IMR-90 (cell line): ENCODE measurements at regions not wholly inside any gene's neighbourhood (a gene's known extent, or its start where the extent isn't known, plus 50 kb on each side); places are given as distances from the start of the nearest gene placed in this dataset.

Experiments used
- ATAC-seq: fragments of 200-7000 bp; cut with Tn5 transposase; 2 replicates; pipeline ENCODE4 v1.9.1; 2020; ENCODE audit warnings: low read depth, mild to moderate bottlenecking, moderate library complexity
- BruUV-seq: library from RNA; stranded (reverse); fragments of 400-500 nt; replicated peaks from 2 replicates; lab custom pipeline; 2021; lab: Mats Ljungman, UMichigan
- CTCF ChIA-PET: fragments of 300-600 bp; formaldehyde crosslinking; extraction: SDS; loops from one replicate; lab custom pipeline; 2021; ENCODE audit warnings: antibody characterized with exemption; lab: Yijun Ruan, JAX
- POLR2A ChIA-PET: fragments of 300-600 bp; sonication (Branson Sonifier 250); formaldehyde crosslinking; loops from one replicate; lab custom pipeline; 2022; ENCODE audit warnings: antibody characterized with exemption; ENCODE audit not compliant: unreplicated experiment; lab: Charles Lee
- DNase-seq: peaks from one replicate; pipeline ENCODE4 v3.0.0; 2013
- H2AFZ ChIP-seq: replicated peaks from 2 replicates; pipeline ENCODE3; 2013; ENCODE audit warnings: low read length, mild to moderate bottlenecking; ENCODE audit not compliant: poor library complexity
- H2AK5ac ChIP-seq: 2 replicates; pipeline ENCODE4 v1.6.1; 2013; ENCODE audit warnings: low read depth, low read length, inconsistent platforms
- H2AK9ac ChIP-seq: replicated peaks from 2 replicates; pipeline ENCODE3; 2013; ENCODE audit warnings: mild to moderate bottlenecking, low read depth, low read length, moderate library complexity; ENCODE audit not compliant: poor library complexity
- H2BK120ac ChIP-seq: 2 replicates; pipeline ENCODE4 v1.6.1; 2013; ENCODE audit warnings: low read depth, low read length, inconsistent platforms
- H2BK15ac ChIP-seq: 3 replicates; pipeline ENCODE4 v1.6.1; 2013; ENCODE audit warnings: low read depth, low read length, inconsistent platforms
- H2BK20ac ChIP-seq: 2 replicates; pipeline ENCODE4 v1.6.1; 2013; ENCODE audit warnings: low read depth, mild to moderate bottlenecking, inconsistent platforms, low read length, moderate library complexity
- H2BK5ac ChIP-seq: 2 replicates; pipeline ENCODE4 v1.6.1; 2013; ENCODE audit warnings: mild to moderate bottlenecking, low read depth, low read length, inconsistent platforms; ENCODE audit not compliant: poor library complexity, severe bottlenecking
- H3K14ac ChIP-seq: replicated peaks from 2 replicates; pipeline ENCODE4 v1.6.1; 2013; ENCODE audit warnings: low read depth, low read length, inconsistent platforms
- H3K18ac ChIP-seq: 2 replicates; pipeline ENCODE4 v1.6.1; 2013; ENCODE audit warnings: low read depth, low read length, control low read depth
- H3K23ac ChIP-seq: 2 replicates; pipeline ENCODE4 v1.6.1; 2013; ENCODE audit warnings: low read depth, low read length, inconsistent platforms
- H3K27ac ChIP-seq: 2 replicates; pipeline ENCODE4 v1.5.1; 2013; ENCODE audit warnings: mild to moderate bottlenecking, control low read depth, low read length; ENCODE audit not compliant: insufficient read depth
- H3K27me3 ChIP-seq: 2 replicates; pipeline ENCODE4 v1.6.1; 2013; ENCODE audit warnings: low read length; ENCODE audit not compliant: control insufficient read depth, insufficient read depth
- H3K36me3 ChIP-seq: 2 replicates; pipeline ENCODE4 v1.6.1; 2013; ENCODE audit warnings: low read length, mixed read lengths; ENCODE audit not compliant: control insufficient read depth, insufficient read depth
- H3K4ac ChIP-seq: 2 replicates; pipeline ENCODE4 v1.6.1; 2013; ENCODE audit warnings: low read depth, low read length, inconsistent platforms
- H3K4me1 ChIP-seq: 2 replicates; pipeline ENCODE4 v1.6.1; 2013; ENCODE audit warnings: low read length, mixed read lengths; ENCODE audit not compliant: control insufficient read depth, insufficient read depth
- H3K4me2 ChIP-seq: 2 replicates; pipeline ENCODE4 v1.6.1; 2013; ENCODE audit warnings: low read depth, mild to moderate bottlenecking, control low read depth, low read length, moderate library complexity
- H3K4me3 ChIP-seq: 2 replicates; pipeline ENCODE4 v1.5.1; 2013; ENCODE audit warnings: low read depth, mild to moderate bottlenecking, control low read depth, low read length, moderate library complexity; ENCODE audit not compliant: insufficient read depth
- H3K56ac ChIP-seq: 2 replicates; pipeline ENCODE4 v1.6.1; 2013; ENCODE audit warnings: low read length, inconsistent platforms; ENCODE audit not compliant: insufficient read depth; ENCODE audit errors: extremely low read depth
- H3K79me1 ChIP-seq, 2 experiments: 2 replicates each; pipeline ENCODE4 v1.6.1; 2013; ENCODE audit warnings: low read length in 2 of 2, inconsistent platforms in 1 of 2, low read depth in 1 of 2
- H3K9ac ChIP-seq: 2 replicates; pipeline ENCODE4 v1.6.1; 2013; ENCODE audit warnings: low read depth, low read length, control low read depth
- H3K9me1 ChIP-seq: 2 replicates; pipeline ENCODE4 v1.6.1; 2013; ENCODE audit warnings: low read length, inconsistent platforms; ENCODE audit not compliant: insufficient read depth
- H3K9me3 ChIP-seq: 2 replicates; pipeline ENCODE4 v1.6.1; 2013; ENCODE audit warnings: low read length; ENCODE audit not compliant: control insufficient read depth, insufficient read depth
- H4K20me1 ChIP-seq: 2 replicates; pipeline ENCODE4 v1.6.1; 2013; ENCODE audit warnings: low read length, inconsistent platforms; ENCODE audit not compliant: insufficient read depth
- H4K5ac ChIP-seq: 2 replicates; pipeline ENCODE4 v1.6.1; 2013; ENCODE audit warnings: mild to moderate bottlenecking, low read depth, low read length, control low read depth
- H4K8ac ChIP-seq, 2 experiments: 2 replicates each; pipeline ENCODE4 v1.6.1; 2013; ENCODE audit warnings: low read depth in 2 of 2, low read length in 2 of 2, control low read depth in 1 of 2, inconsistent platforms in 1 of 2
- H4K91ac ChIP-seq: 2 replicates; pipeline ENCODE4 v1.6.1; 2013; ENCODE audit warnings: low read depth, low read length, inconsistent platforms; ENCODE audit not compliant: insufficient read depth
- BHLHE40 ChIP-seq: fragments of 150-350 bp; IDR thresholded peaks from 2 replicates; pipeline ENCODE4 v1.6.1; 2016; ENCODE audit warnings: mild to moderate bottlenecking, low read depth, low read length
- CTCF ChIP-seq: conservative IDR thresholded peaks from 2 replicates; pipeline ENCODE4 v1.5.1; 2012; ENCODE audit warnings: mild to moderate bottlenecking, low read depth, low read length, improper control_type of control experiment
- ELK1 ChIP-seq: fragments of 150-350 bp; IDR thresholded peaks from 2 replicates; pipeline ENCODE4 v1.6.1; 2016; ENCODE audit warnings: low read depth, mild to moderate bottlenecking, low read length, moderate library complexity, borderline replicate concordance
- MAFK ChIP-seq: IDR thresholded peaks from 2 replicates; pipeline ENCODE4 v1.6.1; 2012; ENCODE audit warnings: low read depth, low read length, improper control_type of control experiment
- MAZ ChIP-seq: IDR thresholded peaks from 2 replicates; pipeline ENCODE4 v1.6.1; 2012; ENCODE audit warnings: low read depth, mild to moderate bottlenecking, low read length, improper control_type of control experiment, moderate library complexity, borderline replicate concordance
- MXI1 ChIP-seq: IDR thresholded peaks from 2 replicates; pipeline ENCODE4 v1.6.1; 2012; ENCODE audit warnings: low read depth, mild to moderate bottlenecking, low read length, moderate library complexity, borderline replicate concordance
- NFE2L2 ChIP-seq: fragments of 150-350 bp; IDR thresholded peaks from 2 replicates; pipeline ENCODE4 v1.6.1; 2016; ENCODE audit warnings: low read depth, mild to moderate bottlenecking, low read length
- SMC3 ChIP-seq: fragments of 150-350 bp; IDR thresholded peaks from 2 replicates; pipeline ENCODE4 v1.6.1; 2016; ENCODE audit warnings: low read depth, mild to moderate bottlenecking, antibody characterized with exemption, low read length, moderate library complexity
- WGBS, 2 experiments: methylation state at CpG; one replicate each; pipeline versions ENCODE4 v1.1.5 to v1.1.7; 2013; ENCODE audit warnings: missing lambda C conversion rate in 2 of 2; ENCODE audit not compliant: insufficient read length in 1 of 2; ENCODE audit errors: extremely low coverage in 2 of 2; 5-methylcytosine and 5-hydroxymethylcytosine counted together
- dilution Hi-C: fragments of 300-500 bp; cut with HindIII; formaldehyde crosslinking; loops from one replicate; pipeline ENCODE4 v1.14.3; 2018; ENCODE audit warnings: low sequenced_read_pairs; ENCODE audit not compliant: unreplicated experiment
- in situ Hi-C: fragments of 300-500 bp; cut with MboI; formaldehyde crosslinking; loops from 3 replicates; pipeline ENCODE4 v1.14.3; 2019; ENCODE audit warnings: low sequenced_read_pairs, inconsistent platforms, mixed read lengths
- intact Hi-C: fragments of 100-400 bp; cut with micrococcal nuclease; formaldehyde crosslinking; loops from 2 replicates; pipeline ENCODE4 v1.10.0; 2022

DNA sequence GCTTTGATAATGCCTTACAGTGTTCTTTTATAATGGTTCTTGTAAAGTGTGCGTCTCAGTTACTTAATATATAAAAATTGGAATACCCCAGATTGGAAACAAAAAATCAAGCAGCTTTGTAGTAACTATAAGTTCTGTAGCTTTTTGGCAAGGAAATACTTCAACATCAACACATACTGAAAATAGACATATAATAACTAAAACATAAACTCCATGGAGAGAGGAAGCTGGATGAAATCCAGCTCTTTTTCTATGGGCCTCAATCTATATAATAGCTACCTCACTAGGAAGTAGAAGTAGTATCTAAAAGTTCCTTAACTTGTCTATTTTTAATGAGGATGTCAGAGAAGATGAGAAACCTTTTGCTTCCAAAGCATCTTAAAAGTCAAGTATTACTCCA lies 313.3 kb upstream of the NFIA start:
- Histone ChIP-seq H3K4ac (no peak overlapping the region), H2BK5ac (no peak overlapping the region), H2AK5ac (no peak overlapping the region), H3K18ac (no peak overlapping the region), H3K9me3 (no peaks in the 10 kb centered on the region), H3K27me3 (no peaks in the 10 kb centered on the region), H3K56ac (no peak overlapping the region), H3K27ac (no peak overlapping the region), H2BK15ac (no peak overlapping the region), H2BK120ac (no peak overlapping the region), H3K14ac (no peak overlapping the region), H3K23ac (no peak overlapping the region), H4K91ac (no peak overlapping the region), H3K4me2 (no peak overlapping the region), H3K9ac (no peak overlapping the region), H3K9me1 (no peaks in the 10 kb centered on the region), H2BK20ac (no peak overlapping the region), H2AK9ac (no peak overlapping the region), H2AFZ (no peak overlapping the region), H4K20me1 (no peaks in the 10 kb centered on the region), H4K8ac (no peak overlapping the region), H3K4me1 (no peaks in the 10 kb centered on the region), H3K36me3 (no peaks in the 10 kb centered on the region), H3K4me3 (no peak overlapping the region), H3K79me1 (no peaks in the 10 kb centered on the region), H4K5ac (no peak overlapping the region)
- intact Hi-C loops: no loop called here
- in situ Hi-C loops: no loop called here
- ATAC-seq (no peak), DNase-seq (no peak)
- no TSS peak for BruUV-seq
- dilution Hi-C loops: no loop called here
- POLR2A ChIA-PET: no interaction called here
- CTCF ChIA-PET: no interaction called here
- WGBS, 2 experiments: no CpG with 5 or more reads among the region's 1 CpG
- TF ChIP-seq MAZ (no peak), BHLHE40 (no peak), MXI1 (no peak), NFE2L2 (no peak), SMC3 (no peak), ELK1 (no peak), MAFK (no peak), CTCF (no peak)
